Nephron progenitor cell (in vitro differentiated cells): ENCODE measurements at regions not wholly inside any gene's neighbourhood (a gene's known extent, or its start where the extent isn't known, plus 50 kb on each side); places are given as distances from the start of the nearest gene placed in this dataset.

Source experiments
- DNase-seq: peaks from one replicate; pipeline ENCODE4 v3.0.0; 2021
- H3K27ac Mint-ChIP-seq: 2 replicates; pipeline ENCODE4 v1.8.0; 2021; ENCODE audit warnings: mild to moderate bottlenecking, moderate library complexity, mixed read lengths
- H3K27me3 Mint-ChIP-seq: 2 replicates; pipeline ENCODE4 v1.8.0; 2021; ENCODE audit warnings: mild to moderate bottlenecking, low read depth, mixed read lengths; ENCODE audit not compliant: poor library complexity
- H3K36me3 Mint-ChIP-seq: 2 replicates; pipeline ENCODE4 v1.8.0; 2021; ENCODE audit warnings: low read depth, mixed read lengths
- H3K4me1 Mint-ChIP-seq: 2 replicates; pipeline ENCODE4 v1.8.0; 2021; ENCODE audit warnings: mixed read lengths
- H3K4me3 Mint-ChIP-seq: 2 replicates; pipeline ENCODE4 v1.8.0; 2021; ENCODE audit warnings: mild to moderate bottlenecking, moderate library complexity, mixed read lengths
- H3K9me3 Mint-ChIP-seq: 2 replicates; pipeline ENCODE4 v1.8.0; 2021; ENCODE audit warnings: mild to moderate bottlenecking, moderate library complexity, mixed read lengths
- TF ChIP-seq, protein P1 (sequence below): fragments of 200-600 bp; sonication (generic); IDR thresholded peaks from 2 replicates; pipeline ENCODE4 v1.5.0; 2021; ENCODE audit warnings: antibody characterized with exemption

DNA sequence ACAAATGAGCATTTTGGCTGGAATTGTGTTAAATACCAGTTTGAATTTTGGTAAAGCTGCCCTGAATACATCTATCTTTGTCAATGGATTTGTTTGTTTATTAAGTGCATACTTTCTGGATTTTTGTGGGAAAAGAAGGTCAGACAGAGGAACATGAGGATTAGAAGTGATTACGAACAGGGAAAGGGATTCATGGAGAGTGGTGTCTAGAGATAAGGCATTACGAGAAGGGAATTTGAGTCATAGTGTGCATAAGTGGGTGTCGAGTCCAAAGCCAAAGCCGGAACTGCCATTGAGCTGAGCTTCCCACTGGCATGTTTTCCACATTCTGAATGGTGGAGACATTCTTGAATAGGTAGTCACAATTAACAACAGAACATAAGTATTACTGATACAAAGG lies 68.9 kb upstream of the EFEMP1 start:
- no peak overlapping the region for H3K27ac Mint-ChIP-seq
- DNase-seq = no peak
- H3K36me3 Mint-ChIP-seq = no peaks in the 10 kb centered on the region
- H3K4me1 Mint-ChIP-seq = no peaks in the 10 kb centered on the region
- H3K4me3 Mint-ChIP-seq = no peak overlapping the region
- H3K9me3 Mint-ChIP-seq = no peaks in the 10 kb centered on the region
- no peaks in the 10 kb centered on the region for H3K27me3 Mint-ChIP-seq
- TF ChIP-seq, protein P1, sequence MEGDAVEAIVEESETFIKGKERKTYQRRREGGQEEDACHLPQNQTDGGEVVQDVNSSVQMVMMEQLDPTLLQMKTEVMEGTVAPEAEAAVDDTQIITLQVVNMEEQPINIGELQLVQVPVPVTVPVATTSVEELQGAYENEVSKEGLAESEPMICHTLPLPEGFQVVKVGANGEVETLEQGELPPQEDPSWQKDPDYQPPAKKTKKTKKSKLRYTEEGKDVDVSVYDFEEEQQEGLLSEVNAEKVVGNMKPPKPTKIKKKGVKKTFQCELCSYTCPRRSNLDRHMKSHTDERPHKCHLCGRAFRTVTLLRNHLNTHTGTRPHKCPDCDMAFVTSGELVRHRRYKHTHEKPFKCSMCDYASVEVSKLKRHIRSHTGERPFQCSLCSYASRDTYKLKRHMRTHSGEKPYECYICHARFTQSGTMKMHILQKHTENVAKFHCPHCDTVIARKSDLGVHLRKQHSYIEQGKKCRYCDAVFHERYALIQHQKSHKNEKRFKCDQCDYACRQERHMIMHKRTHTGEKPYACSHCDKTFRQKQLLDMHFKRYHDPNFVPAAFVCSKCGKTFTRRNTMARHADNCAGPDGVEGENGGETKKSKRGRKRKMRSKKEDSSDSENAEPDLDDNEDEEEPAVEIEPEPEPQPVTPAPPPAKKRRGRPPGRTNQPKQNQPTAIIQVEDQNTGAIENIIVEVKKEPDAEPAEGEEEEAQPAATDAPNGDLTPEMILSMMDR = no peak

DNA sequence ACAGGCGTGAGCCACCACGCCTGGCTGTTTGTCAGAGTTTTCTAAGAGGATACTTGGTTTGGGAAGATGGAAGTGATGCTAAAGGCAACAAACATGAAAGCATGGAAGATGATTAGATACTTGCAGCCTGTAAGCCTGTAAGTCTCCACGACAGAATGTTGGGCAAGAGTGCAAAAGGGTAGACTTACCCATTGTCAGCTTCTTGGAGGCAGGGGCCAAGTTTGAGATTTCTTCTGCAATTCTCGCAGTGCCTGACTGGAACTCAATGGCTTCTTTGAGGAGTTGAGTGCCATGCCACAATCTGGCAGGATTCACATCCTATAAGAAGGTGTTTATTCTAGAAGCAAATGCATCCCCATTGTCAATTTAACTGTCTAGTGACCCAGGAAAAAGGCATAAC lies 70.1 kb upstream of the EFEMP1 start:
- no peak overlapping the region for H3K4me3 Mint-ChIP-seq
- H3K4me1 Mint-ChIP-seq = no peaks in the 10 kb centered on the region
- TF ChIP-seq, protein P1 = no peak
- H3K9me3 Mint-ChIP-seq = no peaks in the 10 kb centered on the region
- H3K27ac Mint-ChIP-seq = peak overlapping the region; percentile 5
- no peak for DNase-seq
- no peaks in the 10 kb centered on the region for H3K36me3 Mint-ChIP-seq
- no peaks in the 10 kb centered on the region for H3K27me3 Mint-ChIP-seq

DNA sequence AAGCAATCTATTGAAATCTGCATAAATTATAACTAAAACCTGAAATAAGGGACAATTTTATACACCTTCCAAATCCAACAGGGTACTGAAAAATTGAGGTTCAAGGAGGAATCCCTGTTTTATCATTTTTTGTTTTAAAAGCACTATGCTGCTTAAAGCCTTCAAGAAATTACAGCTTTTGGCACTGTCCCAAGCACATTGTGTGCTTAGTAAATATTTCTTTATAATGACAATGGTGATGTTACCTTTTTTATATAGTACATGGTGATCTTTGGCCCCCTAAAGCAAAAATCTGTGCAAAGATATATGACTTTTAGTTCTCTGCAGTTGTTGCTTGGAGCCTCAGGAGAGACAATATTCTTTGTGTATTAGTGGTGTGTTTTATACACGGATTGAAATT lies 71.6 kb upstream of the EFEMP1 start:
- TF ChIP-seq, protein P1 = no peak
- Mint-ChIP-seq H3K27me3 (no peaks in the 10 kb centered on the region), H3K4me3 (no peak overlapping the region), H3K36me3 (no peaks in the 10 kb centered on the region), H3K9me3 (no peaks in the 10 kb centered on the region), H3K27ac (no peak overlapping the region), H3K4me1 (no peaks in the 10 kb centered on the region)
- DNase-seq = no peak

DNA sequence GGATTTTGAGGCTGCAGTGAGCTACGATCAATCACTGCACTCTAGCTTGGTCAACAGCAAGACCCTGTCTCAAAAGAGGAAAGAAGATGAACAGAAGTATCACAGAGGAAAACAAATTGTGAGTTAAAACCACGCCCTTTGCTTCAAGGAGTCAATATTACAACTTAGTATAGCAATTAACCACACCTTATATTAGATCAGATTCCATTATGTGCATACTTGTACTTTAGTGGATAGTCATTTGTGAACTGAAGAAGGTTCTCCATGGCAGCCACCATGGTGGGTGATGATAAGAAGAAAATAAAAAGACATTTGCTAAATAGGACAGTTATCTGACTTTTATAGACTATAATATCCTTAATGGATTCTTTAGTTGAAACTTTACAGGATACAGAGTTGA lies 72.3 kb upstream of the EFEMP1 start:
- no peak overlapping the region for H3K4me3 Mint-ChIP-seq
- no peak overlapping the region for H3K27ac Mint-ChIP-seq
- no peak for DNase-seq
- no peaks in the 10 kb centered on the region for H3K27me3 Mint-ChIP-seq
- no peaks in the 10 kb centered on the region for H3K36me3 Mint-ChIP-seq
- H3K9me3 Mint-ChIP-seq = no peaks in the 10 kb centered on the region
- no peaks in the 10 kb centered on the region for H3K4me1 Mint-ChIP-seq
- TF ChIP-seq, protein P1 = no peak

DNA sequence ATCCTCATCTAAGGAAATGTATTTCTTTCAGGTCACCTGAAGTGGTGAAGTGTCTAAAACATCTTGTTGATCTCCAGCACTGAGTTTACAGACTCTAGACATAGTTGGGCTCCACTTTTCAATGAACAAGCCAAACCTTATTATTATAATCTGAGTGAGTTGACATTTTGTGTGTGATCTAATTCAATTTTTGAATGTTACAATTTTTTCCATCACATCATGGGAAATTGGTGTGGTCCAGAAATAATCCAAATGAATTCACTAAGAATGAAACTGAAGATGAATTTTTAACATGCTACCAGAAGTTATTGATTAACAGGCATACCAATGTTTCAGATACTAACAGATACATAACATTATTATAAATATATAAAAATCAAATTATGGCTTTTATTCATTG lies 75.6 kb upstream of the EFEMP1 start:
- no peak for DNase-seq
- Mint-ChIP-seq H3K36me3 (no peaks in the 10 kb centered on the region), H3K4me1 (no peaks in the 10 kb centered on the region), H3K4me3 (no peak overlapping the region), H3K27me3 (peaks cover 4% of the 10 kb centered on the region), H3K9me3 (no peaks in the 10 kb centered on the region), H3K27ac (no peak overlapping the region)
- TF ChIP-seq, protein P1 = no peak

DNA sequence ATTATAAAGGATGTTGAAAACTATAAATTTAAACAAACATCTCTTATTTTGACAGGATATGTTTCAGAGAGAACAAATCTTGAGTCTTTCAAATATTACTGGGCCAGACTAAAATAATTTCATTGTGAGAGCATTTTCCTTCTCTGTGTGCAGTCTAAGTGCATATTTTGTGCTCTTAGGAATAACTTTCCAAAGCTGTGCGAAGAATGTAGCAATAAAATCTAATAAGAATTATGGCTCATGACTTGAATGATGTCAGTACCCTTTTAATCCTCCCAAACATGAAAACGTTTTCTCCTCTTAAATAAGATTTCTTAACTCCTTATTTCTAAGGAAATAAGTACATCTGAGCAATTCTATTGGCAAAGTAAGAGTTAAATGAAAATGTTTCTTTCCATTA lies 76.2 kb upstream of the EFEMP1 start:
- H3K36me3 Mint-ChIP-seq = no peaks in the 10 kb centered on the region
- no peak overlapping the region for H3K27ac Mint-ChIP-seq
- TF ChIP-seq, protein P1 = no peak

More for the DNA sequence above, 76.2 kb upstream of the EFEMP1 start:
- Mint-ChIP-seq H3K4me1 (no peaks in the 10 kb centered on the region), H3K9me3 (no peaks in the 10 kb centered on the region), H3K27me3 (peaks cover 4% of the 10 kb centered on the region), H3K4me3 (no peak overlapping the region)
- no peak for DNase-seq
